Gastrocnemius medialis (tissue), 4 donors: ENCODE measurements at regions not wholly inside any gene's neighbourhood (a gene's known extent, or its start where the extent isn't known, plus 50 kb on each side); places are given as distances from the start of the nearest gene placed in this dataset.

Source experiments
- ATAC-seq, 2 donors: fragments of 150-250 bp; one replicate each; pipeline ENCODE4 v1.9.1; 2016
- DNase-seq, 2 donors: peaks; one replicate each; pipeline ENCODE4 v3.0.0-alpha.2; 2019
- H3K27ac ChIP-seq, 4 donors: fragments of 200-600 bp; sonication (generic); 1 replicate in 1 of 4; 2 replicates in 3 of 4; pipeline ENCODE4 v1.5.1; 2016 to 2018; ENCODE audit warnings: mild to moderate bottlenecking in 2 of 4, moderate library complexity in 1 of 4
- H3K27me3 ChIP-seq, 3 donors: fragments of 200-600 bp; sonication (generic) in 2 of 3; 1 replicate in 1 of 3; 2 replicates in 2 of 3; pipeline versions ENCODE4 v1.5.1 to v1.6.0; 2016 to 2019; ENCODE audit warnings: mild to moderate bottlenecking in 1 of 3, moderate library complexity in 1 of 3
- H3K36me3 ChIP-seq, 2 donors: fragments of 200-600 bp; sonication (generic) in 1 of 2; one replicate each; pipeline ENCODE4 v1.5.1; 2017 to 2018
- H3K4me1 ChIP-seq, 2 donors: fragments of 200-600 bp; sonication (generic) in 1 of 2; one replicate each; pipeline ENCODE4 v1.5.1; 2016 to 2017; ENCODE audit warnings: mild to moderate bottlenecking in 2 of 2
- H3K4me3 ChIP-seq, 4 donors: fragments of 200-600 bp; sonication (generic) in 3 of 4; 1 replicate in 1 of 4; 2 replicates in 3 of 4; pipeline ENCODE4 v1.5.1; 2016 to 2019; ENCODE audit warnings: mild to moderate bottlenecking in 2 of 4
- H3K9me3 ChIP-seq, 3 donors: fragments of 200-600 bp; sonication (generic) in 2 of 3; 1 replicate in 1 of 3; 2 replicates in 2 of 3; pipeline ENCODE4 v1.5.1; 2016 to 2019
- POLR2A ChIP-seq, 2 donors: fragments of 450-650 bp; IDR thresholded peaks; one replicate each; pipeline ENCODE4 v1.6.1; 2017; ENCODE audit warnings: antibody characterized with exemption in 2 of 2, mild to moderate bottlenecking in 2 of 2, moderate library complexity in 2 of 2
- in situ Hi-C, 4 donors: fragments of 200-750 bp; cut with MboI; loops; one replicate each; pipeline versions ENCODE4 v1.15.0 to v1.8.0; 2017; ENCODE audit warnings: low sequenced_read_pairs in 4 of 4
- intact Hi-C: fragments of 100-400 bp; cut with DNase I; formaldehyde crosslinking; loops from one replicate; pipeline ENCODE4 v1.15.1; 2023; ENCODE audit warnings: low total_unique reads
- TF ChIP-seq, protein P1 (sequence below), 5 experiments: fragments of 450-650 bp in 3 of 5; fragments of 200-600 bp in 2 of 5; sonication (generic) in 2 of 5; IDR thresholded peaks in 4 of 5; conservative IDR thresholded peaks in 1 of 5; 1 replicate in 4 of 5; 2 replicates in 1 of 5; pipeline ENCODE4 v1.5.1; 2016 to 2019; ENCODE audit warnings: antibody characterized with exemption in 5 of 5, mild to moderate bottlenecking in 3 of 5, moderate library complexity in 3 of 5

DNA sequence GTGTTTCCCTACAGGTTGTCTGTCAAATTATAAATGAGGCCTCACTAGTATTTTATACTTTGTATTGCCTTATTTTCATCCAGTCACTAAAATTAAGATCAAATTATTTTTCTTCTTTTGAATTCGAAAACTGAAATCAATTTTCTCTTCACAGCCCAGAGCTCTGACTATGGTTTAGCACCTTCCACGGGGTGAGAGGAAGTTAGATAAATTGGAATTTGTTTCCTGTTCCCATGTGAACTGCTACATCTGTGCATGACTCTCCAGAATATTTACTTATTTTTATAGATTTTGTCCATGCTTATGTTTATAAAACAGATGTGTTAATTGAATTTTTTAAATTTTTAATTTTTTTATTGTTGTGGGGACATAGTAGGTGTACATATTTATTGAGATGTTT, 656.5 kb downstream of the IRS1 start:
- H3K9me3 ChIP-seq: no peaks in the 10 kb centered on the region
- ATAC-seq (no peak), DNase-seq (no peak)
- no peaks in the 10 kb centered on the region for H3K36me3 ChIP-seq
- H3K4me1 ChIP-seq: peaks cover 11 to 17% of the 10 kb centered on the region in 2 donors
- intact Hi-C loops: loop anchor here (5.0 to 10.0 kb wide), 2 partner anchors 56 to 652 kb away; partner anchors contain the start of gene IRS1
- no peak for TF ChIP-seq POLR2A (IDR thresholded peaks at IDR 0.05)
- H3K27ac ChIP-seq: peak overlapping the region; percentile 47 to 76 (median 58)
- no peaks in the 10 kb centered on the region for H3K27me3 ChIP-seq
- H3K4me3 ChIP-seq: no peak overlapping the region
- in situ Hi-C loops: no loop called here

DNA sequence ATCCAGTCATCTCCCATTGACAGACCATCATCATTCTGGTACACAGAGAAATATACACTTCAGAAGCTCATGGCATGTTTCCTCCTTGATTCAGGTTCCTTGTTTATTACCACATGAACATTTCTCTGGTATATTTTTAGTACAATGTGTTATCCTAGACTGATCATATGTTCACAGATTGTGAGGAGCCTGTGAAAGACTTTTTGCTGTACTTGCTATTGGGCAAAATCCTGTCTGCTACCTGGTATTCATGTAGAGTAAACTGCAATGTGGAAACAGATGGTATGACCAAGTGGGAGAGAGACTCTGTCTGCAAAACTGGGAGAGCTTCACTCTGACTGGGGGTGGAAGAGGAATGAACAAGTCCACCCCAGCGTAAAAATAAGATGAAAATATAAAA, 657.2 kb downstream of the IRS1 start:
- Histone ChIP-seq H3K4me1 (peaks cover 11 to 17% of the 10 kb centered on the region in 2 donors), H3K36me3 (no peaks in the 10 kb centered on the region), H3K9me3 (no peaks in the 10 kb centered on the region), H3K27ac (peak overlapping the region; percentile 47 to 76 (median 58)), H3K4me3 (no peak overlapping the region), H3K27me3 (no peaks in the 10 kb centered on the region)
- TF ChIP-seq, protein P1, sequence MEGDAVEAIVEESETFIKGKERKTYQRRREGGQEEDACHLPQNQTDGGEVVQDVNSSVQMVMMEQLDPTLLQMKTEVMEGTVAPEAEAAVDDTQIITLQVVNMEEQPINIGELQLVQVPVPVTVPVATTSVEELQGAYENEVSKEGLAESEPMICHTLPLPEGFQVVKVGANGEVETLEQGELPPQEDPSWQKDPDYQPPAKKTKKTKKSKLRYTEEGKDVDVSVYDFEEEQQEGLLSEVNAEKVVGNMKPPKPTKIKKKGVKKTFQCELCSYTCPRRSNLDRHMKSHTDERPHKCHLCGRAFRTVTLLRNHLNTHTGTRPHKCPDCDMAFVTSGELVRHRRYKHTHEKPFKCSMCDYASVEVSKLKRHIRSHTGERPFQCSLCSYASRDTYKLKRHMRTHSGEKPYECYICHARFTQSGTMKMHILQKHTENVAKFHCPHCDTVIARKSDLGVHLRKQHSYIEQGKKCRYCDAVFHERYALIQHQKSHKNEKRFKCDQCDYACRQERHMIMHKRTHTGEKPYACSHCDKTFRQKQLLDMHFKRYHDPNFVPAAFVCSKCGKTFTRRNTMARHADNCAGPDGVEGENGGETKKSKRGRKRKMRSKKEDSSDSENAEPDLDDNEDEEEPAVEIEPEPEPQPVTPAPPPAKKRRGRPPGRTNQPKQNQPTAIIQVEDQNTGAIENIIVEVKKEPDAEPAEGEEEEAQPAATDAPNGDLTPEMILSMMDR (IDR thresholded peaks at IDR 0.05 in 4 of 5, conservative IDR thresholded peaks at IDR 0.05 in 1 of 5): no peak
- no peak for TF ChIP-seq POLR2A (IDR thresholded peaks at IDR 0.05)
- in situ Hi-C loops: no loop called here
- peak; percentile 88 to 93 for ATAC-seq
- DNase-seq: no peak
- intact Hi-C loops: loop anchor here (5.0 to 10.0 kb wide), 2 partner anchors 55 to 652 kb away; partner anchors contain the start of gene IRS1

DNA sequence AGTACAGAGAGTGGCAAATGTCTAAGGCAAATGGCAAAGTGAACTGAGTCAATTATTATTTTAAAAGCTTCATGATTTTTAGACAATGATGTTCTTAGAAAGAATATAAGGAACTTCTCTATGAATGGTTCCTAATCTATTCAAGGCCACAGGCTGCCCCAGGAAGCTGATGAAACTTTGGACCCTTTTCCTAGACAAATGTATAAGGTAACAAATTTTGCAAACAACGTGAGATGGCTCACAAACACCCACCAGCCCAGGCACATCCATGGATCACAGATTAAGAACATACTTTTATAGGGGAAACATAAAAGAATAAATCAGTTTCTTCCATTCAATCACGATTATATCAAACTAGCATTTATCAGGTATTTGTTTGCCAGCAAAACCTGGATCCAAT, 659.0 kb downstream of the IRS1 start:
- intact Hi-C loops: loop anchor here (5.0 to 10.0 kb wide), 2 partner anchors 53 to 654 kb away; partner anchors contain the start of gene IRS1
- no peak overlapping the region for H3K4me3 ChIP-seq
- no peaks in the 10 kb centered on the region for H3K36me3 ChIP-seq
- peak overlapping the region in 2 of 4 donors; percentile 30 to 66 for H3K27ac ChIP-seq
- ATAC-seq (no peak), DNase-seq (no peak)
- peaks cover 15 to 20% of the 10 kb centered on the region in 2 donors for H3K4me1 ChIP-seq
- in situ Hi-C loops: no loop called here
- H3K27me3 ChIP-seq: no peaks in the 10 kb centered on the region
- H3K9me3 ChIP-seq: no peaks in the 10 kb centered on the region
- TF ChIP-seq, protein P1 (IDR thresholded peaks at IDR 0.05 in 4 of 5, conservative IDR thresholded peaks at IDR 0.05 in 1 of 5): no peak
- TF ChIP-seq POLR2A (IDR thresholded peaks at IDR 0.05): no peak

DNA sequence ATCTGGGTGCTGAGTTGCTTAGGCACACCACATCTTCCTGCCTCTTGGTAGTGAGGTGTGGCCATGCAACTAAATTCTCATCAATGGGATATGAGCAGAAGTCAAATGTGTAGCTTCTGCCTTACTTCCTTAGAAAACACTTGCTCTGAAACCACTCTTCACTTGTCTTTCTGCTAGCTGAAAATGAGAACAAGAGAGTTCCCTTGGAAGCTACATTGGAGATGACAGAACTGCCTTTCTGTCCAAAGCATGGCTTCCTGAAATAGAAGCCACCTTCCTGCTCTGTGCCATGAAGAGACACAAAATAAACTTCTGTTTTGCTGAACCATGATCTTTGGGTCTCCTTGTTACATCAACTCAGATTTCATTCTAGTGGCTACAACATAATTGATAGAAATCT, 659.9 kb downstream of the IRS1 start:
- DNase-seq (no peak), ATAC-seq (no peak)
- H3K27me3 ChIP-seq: no peaks in the 10 kb centered on the region
- in situ Hi-C loops (loop anchor here in 1 of 4 donors (10.0 kb wide), 1 partner anchor 665 kb away; no protein-coding TSS in a partner anchor), intact Hi-C loops (loop anchor here (5.0 to 10.0 kb wide), 3 partner anchors 52 to 655 kb away; partner anchors contain the start of gene IRS1)
- H3K4me3 ChIP-seq: no peak overlapping the region
- TF ChIP-seq POLR2A (IDR thresholded peaks at IDR 0.05): no peak
- TF ChIP-seq, protein P1 (IDR thresholded peaks at IDR 0.05 in 4 of 5, conservative IDR thresholded peaks at IDR 0.05 in 1 of 5): no peak
- H3K27ac ChIP-seq: peak overlapping the region in 1 of 4 donors; percentile 12
- peaks cover 21% of the 10 kb centered on the region in 2 donors for H3K4me1 ChIP-seq
- no peaks in the 10 kb centered on the region for H3K9me3 ChIP-seq
- H3K36me3 ChIP-seq: no peaks in the 10 kb centered on the region

DNA sequence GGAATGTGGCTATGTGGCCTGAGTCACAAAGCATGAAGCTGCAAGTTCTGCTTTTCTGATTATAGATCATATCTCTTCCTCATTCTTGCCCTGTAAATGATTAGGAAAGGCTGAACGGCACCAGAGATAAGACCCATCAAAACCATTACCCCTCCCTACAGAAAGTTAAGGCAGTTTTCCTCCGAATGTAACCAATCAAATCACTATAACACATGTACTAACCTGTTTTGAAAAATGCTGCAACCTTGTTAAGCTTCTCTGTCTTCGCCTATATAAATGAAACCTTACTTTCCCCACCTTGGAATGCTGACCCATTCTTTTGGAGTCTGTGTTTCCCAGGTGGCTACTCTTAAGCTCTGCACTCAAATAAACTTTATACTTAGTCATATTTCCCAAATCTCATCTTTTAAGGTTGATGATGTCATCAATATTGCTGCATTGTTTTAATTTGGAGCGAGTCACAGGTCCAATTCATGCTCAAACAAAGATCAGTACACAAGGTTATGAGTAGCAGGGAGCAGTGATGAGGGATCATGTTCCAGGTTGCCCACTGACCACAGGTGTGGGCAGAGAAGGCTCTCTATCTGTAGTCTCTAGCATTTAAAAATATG, 662.3 kb downstream of the IRS1 start:
- no peak for DNase-seq
- peaks cover 12 to 20% of the 10 kb centered on the region in 2 donors for H3K4me1 ChIP-seq
- no peaks in the 10 kb centered on the region for H3K36me3 ChIP-seq
- H3K9me3 ChIP-seq: no peaks in the 10 kb centered on the region
- no peaks in the 10 kb centered on the region for H3K27me3 ChIP-seq
- H3K4me3 ChIP-seq: no peak overlapping the region
- ATAC-seq: no peak
- H3K27ac ChIP-seq: peak overlapping the region in 1 of 4 donors; percentile 13
- in situ Hi-C loops (loop anchor here in 1 of 4 donors (10.0 kb wide), 1 partner anchor 667 kb away; no protein-coding TSS in a partner anchor), intact Hi-C loops (loop anchor here (5.0 kb wide), 1 partner anchor 180 kb away; no protein-coding TSS in a partner anchor)
- TF ChIP-seq, protein P1 (IDR thresholded peaks at IDR 0.05 in 4 of 5, conservative IDR thresholded peaks at IDR 0.05 in 1 of 5): no peak
- TF ChIP-seq POLR2A (IDR thresholded peaks at IDR 0.05): no peak
